ENCODE measurements at regions not wholly inside any gene's neighbourhood (a gene's known extent, or its start where the extent isn't known, plus 50 kb on each side); places are given as distances from the start of the nearest gene placed in this dataset.

- TF ChIP-seq, protein P1, sequence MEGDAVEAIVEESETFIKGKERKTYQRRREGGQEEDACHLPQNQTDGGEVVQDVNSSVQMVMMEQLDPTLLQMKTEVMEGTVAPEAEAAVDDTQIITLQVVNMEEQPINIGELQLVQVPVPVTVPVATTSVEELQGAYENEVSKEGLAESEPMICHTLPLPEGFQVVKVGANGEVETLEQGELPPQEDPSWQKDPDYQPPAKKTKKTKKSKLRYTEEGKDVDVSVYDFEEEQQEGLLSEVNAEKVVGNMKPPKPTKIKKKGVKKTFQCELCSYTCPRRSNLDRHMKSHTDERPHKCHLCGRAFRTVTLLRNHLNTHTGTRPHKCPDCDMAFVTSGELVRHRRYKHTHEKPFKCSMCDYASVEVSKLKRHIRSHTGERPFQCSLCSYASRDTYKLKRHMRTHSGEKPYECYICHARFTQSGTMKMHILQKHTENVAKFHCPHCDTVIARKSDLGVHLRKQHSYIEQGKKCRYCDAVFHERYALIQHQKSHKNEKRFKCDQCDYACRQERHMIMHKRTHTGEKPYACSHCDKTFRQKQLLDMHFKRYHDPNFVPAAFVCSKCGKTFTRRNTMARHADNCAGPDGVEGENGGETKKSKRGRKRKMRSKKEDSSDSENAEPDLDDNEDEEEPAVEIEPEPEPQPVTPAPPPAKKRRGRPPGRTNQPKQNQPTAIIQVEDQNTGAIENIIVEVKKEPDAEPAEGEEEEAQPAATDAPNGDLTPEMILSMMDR (optimal IDR thresholded peaks at IDR 0.05 in 1 of 3, IDR thresholded peaks at IDR 0.05 in 1 of 3, conservative IDR thresholded peaks at IDR 0.05 in 1 of 3; ENCODE audit: extremely low read depth in 1 of 3, insufficient read depth in 2 of 3, low read length in 3 of 3): no peak
- no peak for TF ChIP-seq EZH2 (IDR thresholded peaks at IDR 0.05; ENCODE audit: low read length)
Observed at GRCh38 chr2:16785149-16785548, 119.5 kb upstream of the CYRIA start.
